ENCODE measurements at regions not wholly inside any gene's neighbourhood (a gene's known extent, or its start where the extent isn't known, plus 50 kb on each side); places are given as distances from the start of the nearest gene placed in this dataset.

- H3K36me3 ChIP-seq: no peaks in the 10 kb centered on the region
- no peak for ATAC-seq
- TF ChIP-seq POLR2A (IDR thresholded peaks at IDR 0.05): no peak
- TF ChIP-seq CTCF (IDR thresholded peaks at IDR 0.05): no peak
- TF ChIP-seq EP300 (IDR thresholded peaks at IDR 0.05): no peak
- no peak for TF ChIP-seq POLR2AphosphoS5 (IDR thresholded peaks at IDR 0.05)
- 73 to 89% methylated on average over 5 of the region's 5 CpGs for WGBS, 2 donors (ENCODE audit: low coverage in 1 of 2)
- H3K27ac ChIP-seq: no peak overlapping the region
- H3K4me1 ChIP-seq: no peaks in the 10 kb centered on the region
- no peak overlapping the region for H3K4me3 ChIP-seq
- H3K9me3 ChIP-seq: no peaks in the 10 kb centered on the region
- H3K27me3 ChIP-seq: no peaks in the 10 kb centered on the region
These were observed 296.0 kb upstream of the PTBP2 start for GRCh38 chr1:96425382-96426129.

GRCh38 chr1:96427616-96428015, 294.0 kb upstream of the PTBP2 start:
- Histone ChIP-seq H3K36me3 (no peaks in the 10 kb centered on the region), H3K27me3 (no peaks in the 10 kb centered on the region), H3K9me3 (no peaks in the 10 kb centered on the region), H3K27ac (no peak overlapping the region), H3K4me3 (no peak overlapping the region), H3K4me1 (no peaks in the 10 kb centered on the region)
- ATAC-seq: no peak
- WGBS, 2 donors (ENCODE audit: low coverage in 1 of 2): 13 to 34% methylated on average over 2 of the region's 2 CpGs
- TF ChIP-seq EP300 (IDR thresholded peaks at IDR 0.05) (no peak), POLR2AphosphoS5 (IDR thresholded peaks at IDR 0.05) (no peak), POLR2A (IDR thresholded peaks at IDR 0.05) (no peak), CTCF (IDR thresholded peaks at IDR 0.05) (no peak)

- no peaks in the 10 kb centered on the region for H3K36me3 ChIP-seq
- no peaks in the 10 kb centered on the region for H3K9me3 ChIP-seq
- H3K4me1 ChIP-seq: no peaks in the 10 kb centered on the region
- WGBS, 2 donors (ENCODE audit: low coverage in 1 of 2): 94% methylated on average over 1 of the region's 1 CpG; no CpG with 5 or more reads in 1 of the 2 donors
- H3K27ac ChIP-seq: no peak overlapping the region
- TF ChIP-seq POLR2A (IDR thresholded peaks at IDR 0.05): no peak
- no peak for TF ChIP-seq CTCF (IDR thresholded peaks at IDR 0.05)
- TF ChIP-seq EP300 (IDR thresholded peaks at IDR 0.05): no peak
- no peak for TF ChIP-seq POLR2AphosphoS5 (IDR thresholded peaks at IDR 0.05)
- no peak for ATAC-seq
- no peak overlapping the region for H3K4me3 ChIP-seq
- H3K27me3 ChIP-seq: no peaks in the 10 kb centered on the region
These were observed 276.3 kb upstream of the PTBP2 start for GRCh38 chr1:96445302-96445701.

- ATAC-seq: no peak
- no peak for TF ChIP-seq EP300 (IDR thresholded peaks at IDR 0.05)
- no peak for TF ChIP-seq POLR2A (IDR thresholded peaks at IDR 0.05)
- TF ChIP-seq CTCF (IDR thresholded peaks at IDR 0.05): no peak
- TF ChIP-seq POLR2AphosphoS5 (IDR thresholded peaks at IDR 0.05): no peak
- Histone ChIP-seq H3K27me3 (no peaks in the 10 kb centered on the region), H3K9me3 (no peaks in the 10 kb centered on the region), H3K4me1 (peaks cover 0 to 14% (median 0%) of the 10 kb centered on the region in 3 donors), H3K27ac (no peak overlapping the region), H3K4me3 (no peak overlapping the region), H3K36me3 (no peaks in the 10 kb centered on the region)
- WGBS, 2 donors (ENCODE audit: low coverage in 1 of 2): 58 to 66% methylated on average over 3 of the region's 3 CpGs
These were observed 257.5 kb upstream of the PTBP2 start for GRCh38 chr1:96464066-96464465.

- Histone ChIP-seq H3K27ac (no peak overlapping the region), H3K9me3 (no peaks in the 10 kb centered on the region), H3K4me3 (no peak overlapping the region), H3K27me3 (no peaks in the 10 kb centered on the region), H3K36me3 (no peaks in the 10 kb centered on the region), H3K4me1 (peaks cover 0 to 14% (median 0%) of the 10 kb centered on the region in 3 donors)
- no peak for ATAC-seq
- no peak for TF ChIP-seq EP300 (IDR thresholded peaks at IDR 0.05)
- no peak for TF ChIP-seq POLR2A (IDR thresholded peaks at IDR 0.05)
- no peak for TF ChIP-seq POLR2AphosphoS5 (IDR thresholded peaks at IDR 0.05)
- no peak for TF ChIP-seq CTCF (IDR thresholded peaks at IDR 0.05)
- 94 to 98% methylated on average over 5 of the region's 5 CpGs for WGBS, 2 donors (ENCODE audit: low coverage in 1 of 2)
These were observed 257.1 kb upstream of the PTBP2 start for GRCh38 chr1:96464522-96464921.
